ENCODE measurements at regions not wholly inside any gene's neighbourhood (a gene's known extent, or its start where the extent isn't known, plus 50 kb on each side); places are given as distances from the start of the nearest gene placed in this dataset.

DNA sequence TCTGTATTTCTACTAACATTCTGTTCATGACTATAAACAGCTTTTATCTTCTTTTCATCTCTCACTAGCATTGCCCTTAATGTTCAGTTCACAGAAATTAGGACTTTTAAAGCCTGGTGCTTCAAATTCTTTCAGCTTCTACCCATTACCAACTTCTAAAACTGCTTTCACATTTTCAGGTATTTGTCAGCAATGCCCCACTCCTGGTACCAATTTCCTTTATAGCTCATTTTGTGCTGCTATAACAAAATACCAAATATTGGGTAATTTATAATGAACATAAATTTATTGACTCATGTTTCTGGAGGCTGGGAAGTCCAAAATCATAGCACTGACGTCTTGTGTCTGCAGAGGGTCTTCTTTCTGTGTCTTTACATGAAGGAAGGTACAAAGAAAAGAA lies 753.1 kb upstream of the CCDC54 start:
- TF ChIP-seq POLR2A (IDR thresholded peaks at IDR 0.05; ENCODE audit: low read depth, low read length) (no peak), TAF1 (IDR thresholded peaks at IDR 0.05; ENCODE audit: borderline replicate concordance, low read depth, low read length) (no peak)

Measured in GM12892 (cell line).